ENCODE measurements at regions not wholly inside any gene's neighbourhood (a gene's known extent, or its start where the extent isn't known, plus 50 kb on each side); places are given as distances from the start of the nearest gene placed in this dataset.

GRCh38 chr2:13102397-13103063 lies 385.8 kb downstream of the TRIB2 start:
- Histone ChIP-seq H3K9me3 (no peaks in the 10 kb centered on the region), H3K27ac (peak overlapping the region in 1 of 2 donors; percentile 55), H3K4me1 (peaks cover 0 to 13% of the 10 kb centered on the region in 2 donors), H3K36me3 (no peaks in the 10 kb centered on the region), H3K4me3 (no peak overlapping the region), H3K27me3 (no peaks in the 10 kb centered on the region)
- TF ChIP-seq CTCF (IDR thresholded peaks at IDR 0.05), result no peak
- DNase-seq (ENCODE audit: low spot score), result no peak

- DNase-seq (ENCODE audit: low spot score), result no peak
- Histone ChIP-seq H3K9me3 (no peaks in the 10 kb centered on the region), H3K36me3 (no peaks in the 10 kb centered on the region), H3K4me3 (no peak overlapping the region), H3K27ac (peak overlapping the region in 1 of 2 donors; percentile 55), H3K4me1 (peaks cover 0 to 13% of the 10 kb centered on the region in 2 donors), H3K27me3 (no peaks in the 10 kb centered on the region)
- no peak for TF ChIP-seq CTCF (IDR thresholded peaks at IDR 0.05)
Measured at GRCh38 chr2:13103151-13103550, 386.4 kb downstream of the TRIB2 start.

- no peak for DNase-seq (ENCODE audit: low spot score)
- Histone ChIP-seq H3K4me1 (peaks cover 0 to 13% of the 10 kb centered on the region in 2 donors), H3K4me3 (no peak overlapping the region), H3K27ac (no peak overlapping the region), H3K9me3 (no peaks in the 10 kb centered on the region), H3K27me3 (no peaks in the 10 kb centered on the region), H3K36me3 (no peaks in the 10 kb centered on the region)
- TF ChIP-seq CTCF (IDR thresholded peaks at IDR 0.05), result no peak
Measured at GRCh38 chr2:13103778-13104493, 387.2 kb downstream of the TRIB2 start.

- Histone ChIP-seq H3K4me1 (peaks cover 0 to 13% of the 10 kb centered on the region in 2 donors), H3K36me3 (no peaks in the 10 kb centered on the region), H3K9me3 (no peaks in the 10 kb centered on the region), H3K4me3 (no peak overlapping the region), H3K27me3 (no peaks in the 10 kb centered on the region), H3K27ac (no peak overlapping the region)
- no peak for DNase-seq (ENCODE audit: low spot score)
- no peak for TF ChIP-seq CTCF (IDR thresholded peaks at IDR 0.05)
Measured at GRCh38 chr2:13104723-13105122, 388.0 kb downstream of the TRIB2 start.

- Histone ChIP-seq H3K4me3 (no peak overlapping the region), H3K27me3 (no peaks in the 10 kb centered on the region), H3K9me3 (no peaks in the 10 kb centered on the region), H3K27ac (no peak overlapping the region), H3K4me1 (peaks cover 0 to 13% of the 10 kb centered on the region in 2 donors), H3K36me3 (no peaks in the 10 kb centered on the region)
- no peak for DNase-seq (ENCODE audit: low spot score)
- TF ChIP-seq CTCF (IDR thresholded peaks at IDR 0.05), result no peak
Measured at GRCh38 chr2:13106302-13106701, 389.6 kb downstream of the TRIB2 start.
